ENCODE measurements at regions not wholly inside any gene's neighbourhood (a gene's known extent, or its start where the extent isn't known, plus 50 kb on each side); places are given as distances from the start of the nearest gene placed in this dataset.

DNA sequence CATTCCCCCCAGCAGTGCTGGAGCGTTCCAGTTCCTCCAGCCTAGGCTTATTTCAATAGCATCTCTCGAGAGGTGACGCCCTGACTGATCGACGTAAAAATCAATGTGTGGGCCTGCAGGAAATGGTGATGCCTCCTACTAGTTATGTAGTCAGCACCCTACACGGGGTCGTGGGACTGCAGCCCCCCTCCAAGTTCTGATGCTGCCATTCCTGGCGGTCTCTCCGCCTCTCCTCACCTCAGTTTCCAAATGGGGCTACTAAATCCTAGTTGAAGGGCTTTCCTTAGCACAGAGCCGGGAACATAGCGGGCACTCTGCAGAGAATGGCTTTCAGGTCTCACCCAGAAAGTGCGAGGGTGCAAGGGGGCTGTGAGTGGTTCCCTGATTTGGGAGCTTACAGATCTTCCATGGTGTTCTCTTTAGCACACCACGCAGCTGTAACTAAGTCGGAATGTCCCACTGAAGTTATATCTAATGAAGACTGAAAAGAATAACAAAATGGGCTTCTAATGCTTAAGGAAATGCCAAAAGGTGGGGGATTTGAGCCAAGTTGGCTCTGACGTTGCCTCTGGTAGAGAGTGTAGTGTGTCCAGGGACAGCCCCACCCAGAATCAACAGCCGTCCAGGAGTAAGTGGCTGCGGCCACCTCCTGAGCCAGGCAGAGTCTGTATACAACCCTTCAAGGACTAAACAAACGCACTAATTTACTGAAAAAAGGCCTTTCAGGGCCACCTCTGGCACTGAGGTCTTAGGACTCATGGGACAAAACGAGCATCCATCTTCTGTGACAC, 299.7 kb upstream of the FOXF1 start:
- no peak for TF ChIP-seq POLR2A (IDR thresholded peaks at IDR 0.05)
- TF ChIP-seq, protein P1, sequence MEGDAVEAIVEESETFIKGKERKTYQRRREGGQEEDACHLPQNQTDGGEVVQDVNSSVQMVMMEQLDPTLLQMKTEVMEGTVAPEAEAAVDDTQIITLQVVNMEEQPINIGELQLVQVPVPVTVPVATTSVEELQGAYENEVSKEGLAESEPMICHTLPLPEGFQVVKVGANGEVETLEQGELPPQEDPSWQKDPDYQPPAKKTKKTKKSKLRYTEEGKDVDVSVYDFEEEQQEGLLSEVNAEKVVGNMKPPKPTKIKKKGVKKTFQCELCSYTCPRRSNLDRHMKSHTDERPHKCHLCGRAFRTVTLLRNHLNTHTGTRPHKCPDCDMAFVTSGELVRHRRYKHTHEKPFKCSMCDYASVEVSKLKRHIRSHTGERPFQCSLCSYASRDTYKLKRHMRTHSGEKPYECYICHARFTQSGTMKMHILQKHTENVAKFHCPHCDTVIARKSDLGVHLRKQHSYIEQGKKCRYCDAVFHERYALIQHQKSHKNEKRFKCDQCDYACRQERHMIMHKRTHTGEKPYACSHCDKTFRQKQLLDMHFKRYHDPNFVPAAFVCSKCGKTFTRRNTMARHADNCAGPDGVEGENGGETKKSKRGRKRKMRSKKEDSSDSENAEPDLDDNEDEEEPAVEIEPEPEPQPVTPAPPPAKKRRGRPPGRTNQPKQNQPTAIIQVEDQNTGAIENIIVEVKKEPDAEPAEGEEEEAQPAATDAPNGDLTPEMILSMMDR (IDR thresholded peaks at IDR 0.05) = no peak

Measured in lower leg skin (tissue), 3 donors.